HL-60 (cell line): ENCODE measurements at regions not wholly inside any gene's neighbourhood (a gene's known extent, or its start where the extent isn't known, plus 50 kb on each side); places are given as distances from the start of the nearest gene placed in this dataset.

Source experiments
- POLR2AphosphoS5 ChIP-seq: IDR thresholded peaks from 2 replicates; pipeline ENCODE4 v1.6.1; 2012; ENCODE audit warnings: low read depth
- TF ChIP-seq, protein P1 (sequence below): IDR thresholded peaks from one replicate; pipeline ENCODE4 v1.5.1; 2011; ENCODE audit warnings: low read length, control low read depth, inconsistent platforms; ENCODE audit not compliant: insufficient read depth

DNA sequence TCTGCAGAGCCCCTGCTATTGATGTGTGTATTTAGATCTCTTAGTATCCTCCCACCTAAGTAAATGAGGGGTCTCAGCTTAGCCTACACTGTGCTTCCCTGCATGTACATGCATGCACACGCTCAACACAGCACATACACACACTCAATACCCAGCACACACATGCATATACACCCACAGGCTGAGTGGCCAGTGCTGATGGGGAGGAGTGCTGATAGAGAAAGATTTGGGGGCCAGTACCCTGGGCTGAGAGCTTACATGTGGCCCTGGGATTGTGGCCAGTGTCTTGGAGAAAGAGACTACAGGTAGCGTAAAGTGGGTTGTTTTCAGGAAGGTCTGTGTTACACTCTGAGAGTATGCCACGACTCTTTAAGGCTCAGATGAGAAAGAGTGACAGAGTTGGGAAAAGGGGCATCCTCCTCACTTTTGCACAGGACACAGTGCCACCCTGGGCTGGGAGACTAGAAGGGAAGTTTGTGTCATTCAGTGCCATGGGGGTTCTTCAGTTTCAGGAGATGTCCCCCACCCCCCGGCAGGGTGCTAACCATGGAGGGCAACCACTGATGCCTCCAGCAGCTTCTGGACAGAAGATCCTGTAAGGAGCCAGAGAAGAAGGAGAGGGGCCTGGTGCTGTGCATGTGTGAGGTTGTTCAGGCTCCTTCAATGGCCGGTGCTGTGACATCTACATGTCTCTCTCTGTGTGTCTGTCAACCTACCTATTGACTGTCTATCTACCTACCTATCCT lies 166.8 kb downstream of the RHOU start:
- TF ChIP-seq, protein P1, sequence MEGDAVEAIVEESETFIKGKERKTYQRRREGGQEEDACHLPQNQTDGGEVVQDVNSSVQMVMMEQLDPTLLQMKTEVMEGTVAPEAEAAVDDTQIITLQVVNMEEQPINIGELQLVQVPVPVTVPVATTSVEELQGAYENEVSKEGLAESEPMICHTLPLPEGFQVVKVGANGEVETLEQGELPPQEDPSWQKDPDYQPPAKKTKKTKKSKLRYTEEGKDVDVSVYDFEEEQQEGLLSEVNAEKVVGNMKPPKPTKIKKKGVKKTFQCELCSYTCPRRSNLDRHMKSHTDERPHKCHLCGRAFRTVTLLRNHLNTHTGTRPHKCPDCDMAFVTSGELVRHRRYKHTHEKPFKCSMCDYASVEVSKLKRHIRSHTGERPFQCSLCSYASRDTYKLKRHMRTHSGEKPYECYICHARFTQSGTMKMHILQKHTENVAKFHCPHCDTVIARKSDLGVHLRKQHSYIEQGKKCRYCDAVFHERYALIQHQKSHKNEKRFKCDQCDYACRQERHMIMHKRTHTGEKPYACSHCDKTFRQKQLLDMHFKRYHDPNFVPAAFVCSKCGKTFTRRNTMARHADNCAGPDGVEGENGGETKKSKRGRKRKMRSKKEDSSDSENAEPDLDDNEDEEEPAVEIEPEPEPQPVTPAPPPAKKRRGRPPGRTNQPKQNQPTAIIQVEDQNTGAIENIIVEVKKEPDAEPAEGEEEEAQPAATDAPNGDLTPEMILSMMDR: no peak
- no peak for TF ChIP-seq POLR2AphosphoS5
